Kidney (tissue), 13 donors: ENCODE measurements at regions not wholly inside any gene's neighbourhood (a gene's known extent, or its start where the extent isn't known, plus 50 kb on each side); places are given as distances from the start of the nearest gene placed in this dataset.

ENCODE experiments used
- DNase-seq, 5 donors: peaks; one replicate each; pipeline ENCODE4 v3.0.0-alpha.2; 2013 to 2020
- FAIRE-seq: peaks from 2 replicates; lab custom pipeline; 2012; peaks lifted over from hg19 to GRCh38; lab: Jason Lieb, UNC
- H3K27ac ChIP-seq, 2 donors: one replicate each; pipeline ENCODE4 v1.7.0; 2013; ENCODE audit warnings: low read depth in 2 of 2, low read length in 2 of 2, inconsistent platforms in 1 of 2
- H3K27me3 ChIP-seq: one replicate; pipeline ENCODE4 v1.7.1; 2013; ENCODE audit warnings: low read length, inconsistent platforms; ENCODE audit not compliant: control insufficient read depth, insufficient read depth
- H3K36me3 ChIP-seq, 3 donors: one replicate each; pipeline versions ENCODE4 v1.7.0 to v1.7.1; 2013; ENCODE audit warnings: low read length in 3 of 3, control low read depth in 1 of 3, inconsistent platforms in 1 of 3; ENCODE audit not compliant: insufficient read depth in 3 of 3, control insufficient read depth in 2 of 3
- H3K4me1 ChIP-seq, 3 donors: one replicate each; pipeline versions ENCODE4 v1.7.0 to v1.7.1; 2013; ENCODE audit warnings: low read length in 3 of 3, inconsistent platforms in 1 of 3, low read depth in 1 of 3; ENCODE audit not compliant: control insufficient read depth in 2 of 3, insufficient read depth in 2 of 3
- H3K4me3 ChIP-seq, 3 donors: one replicate each; pipeline versions ENCODE4 v1.7.0 to v1.8.1; 2013; ENCODE audit warnings: low read length in 3 of 3, control low read depth in 1 of 3, inconsistent platforms in 1 of 3
- H3K9ac ChIP-seq, 3 donors: one replicate each; pipeline versions ENCODE4 v1.7.0 to v1.7.1; 2013; ENCODE audit warnings: low read length in 3 of 3, control low read depth in 1 of 3, inconsistent platforms in 1 of 3
- H3K9me3 ChIP-seq, 3 donors: one replicate each; pipeline versions ENCODE4 v1.7.0 to v1.7.1; 2013; ENCODE audit warnings: low read length in 3 of 3, control low read depth in 1 of 3, inconsistent platforms in 1 of 3; ENCODE audit not compliant: control insufficient read depth in 2 of 3, insufficient read depth in 1 of 3
- intact Hi-C: fragments of 100-400 bp; cut with DNase I; formaldehyde crosslinking; loops from one replicate; pipeline ENCODE4 v1.11.1; 2022
- TF ChIP-seq, protein P1 (sequence below): IDR thresholded peaks from 3 replicates; pipeline ENCODE4 v1.5.1; 2012; ENCODE audit warnings: mild to moderate bottlenecking, moderate library complexity, borderline replicate concordance; ENCODE audit not compliant: insufficient read depth; ENCODE audit errors: extremely low read depth
- donor health status: control.
- donor health status: control.
- donor health status: control.
- donor health status: control.
- donor health status: control.
- donor health status: DM: yes; HTN: yes; CAD: no.
- donor health status: Normal renal cell carcinoma (clear cell type).

DNA sequence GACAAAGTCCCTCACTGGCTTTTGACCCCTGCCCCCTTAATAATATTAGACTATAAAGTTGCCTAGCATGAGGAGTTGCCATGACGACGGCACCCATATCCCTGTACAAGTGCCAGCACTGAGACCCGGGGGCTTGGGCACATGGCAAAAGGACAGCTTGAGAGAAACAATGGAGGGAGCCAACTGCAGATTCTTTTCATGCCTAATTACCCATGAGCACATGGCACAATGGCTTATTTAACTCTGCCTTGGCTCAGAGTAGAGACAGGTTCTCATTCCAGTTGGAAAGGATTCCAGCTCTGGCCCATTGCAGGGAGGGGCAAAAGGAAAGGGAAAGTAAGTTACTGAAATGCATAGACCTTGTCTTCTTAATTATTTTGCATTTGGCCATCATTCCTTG is 261.2 kb upstream of the UBASH3B start:
- peaks cover 0 to 4% (median 0%) of the 10 kb centered on the region in 3 donors for H3K9me3 ChIP-seq
- DNase-seq (peak in 2 of 5 donors; percentile 3 to 6), FAIRE-seq (no peak)
- no peak overlapping the region for H3K4me3 ChIP-seq
- no peaks in the 10 kb centered on the region for H3K36me3 ChIP-seq
- TF ChIP-seq, protein P1, sequence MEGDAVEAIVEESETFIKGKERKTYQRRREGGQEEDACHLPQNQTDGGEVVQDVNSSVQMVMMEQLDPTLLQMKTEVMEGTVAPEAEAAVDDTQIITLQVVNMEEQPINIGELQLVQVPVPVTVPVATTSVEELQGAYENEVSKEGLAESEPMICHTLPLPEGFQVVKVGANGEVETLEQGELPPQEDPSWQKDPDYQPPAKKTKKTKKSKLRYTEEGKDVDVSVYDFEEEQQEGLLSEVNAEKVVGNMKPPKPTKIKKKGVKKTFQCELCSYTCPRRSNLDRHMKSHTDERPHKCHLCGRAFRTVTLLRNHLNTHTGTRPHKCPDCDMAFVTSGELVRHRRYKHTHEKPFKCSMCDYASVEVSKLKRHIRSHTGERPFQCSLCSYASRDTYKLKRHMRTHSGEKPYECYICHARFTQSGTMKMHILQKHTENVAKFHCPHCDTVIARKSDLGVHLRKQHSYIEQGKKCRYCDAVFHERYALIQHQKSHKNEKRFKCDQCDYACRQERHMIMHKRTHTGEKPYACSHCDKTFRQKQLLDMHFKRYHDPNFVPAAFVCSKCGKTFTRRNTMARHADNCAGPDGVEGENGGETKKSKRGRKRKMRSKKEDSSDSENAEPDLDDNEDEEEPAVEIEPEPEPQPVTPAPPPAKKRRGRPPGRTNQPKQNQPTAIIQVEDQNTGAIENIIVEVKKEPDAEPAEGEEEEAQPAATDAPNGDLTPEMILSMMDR = no peak
- H3K27me3 ChIP-seq = no peaks in the 10 kb centered on the region
- no peak overlapping the region for H3K9ac ChIP-seq
- H3K27ac ChIP-seq = no peak overlapping the region
- H3K4me1 ChIP-seq = no peaks in the 10 kb centered on the region
- intact Hi-C loops = no loop called here

DNA sequence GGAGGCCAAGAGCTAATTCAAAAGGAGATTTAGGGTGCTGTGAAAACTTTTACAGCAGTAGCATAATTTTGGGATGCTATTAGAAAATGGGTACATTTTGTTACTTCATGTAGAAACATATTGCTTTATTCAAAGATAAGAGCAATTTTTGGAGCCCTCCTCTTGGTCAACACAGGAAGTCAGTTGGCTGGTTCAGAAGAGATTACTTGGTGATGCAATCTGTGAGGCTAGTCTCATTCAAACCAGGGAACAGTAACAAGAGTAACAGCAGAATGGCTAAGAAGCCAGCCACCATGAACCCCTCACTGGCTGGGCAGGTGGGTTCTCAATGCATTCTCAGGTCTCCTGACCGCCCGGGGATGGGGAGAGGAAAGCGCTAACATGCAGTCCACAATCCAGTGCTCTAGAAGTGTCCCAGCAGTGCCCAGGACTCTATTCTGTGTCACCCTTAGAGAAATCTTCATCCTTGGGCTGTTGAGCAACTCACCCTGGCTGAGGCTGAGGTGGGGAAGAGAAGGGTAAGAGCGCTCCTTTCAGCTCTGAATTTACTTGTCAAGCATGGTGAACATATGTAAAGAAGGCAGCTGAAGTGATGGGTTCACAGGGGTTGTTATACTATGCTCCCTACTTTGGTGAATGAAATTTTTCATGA is 262.2 kb upstream of the UBASH3B start:
- DNase-seq (no peak), FAIRE-seq (no peak)
- intact Hi-C loops = no loop called here
- peaks cover 0 to 4% (median 0%) of the 10 kb centered on the region in 3 donors for H3K9me3 ChIP-seq
- H3K9ac ChIP-seq = no peak overlapping the region
- no peaks in the 10 kb centered on the region for H3K36me3 ChIP-seq
- TF ChIP-seq, protein P1 = no peak
- H3K4me1 ChIP-seq = no peaks in the 10 kb centered on the region
- no peak overlapping the region for H3K4me3 ChIP-seq
- H3K27ac ChIP-seq = no peak overlapping the region
- no peaks in the 10 kb centered on the region for H3K27me3 ChIP-seq

DNA sequence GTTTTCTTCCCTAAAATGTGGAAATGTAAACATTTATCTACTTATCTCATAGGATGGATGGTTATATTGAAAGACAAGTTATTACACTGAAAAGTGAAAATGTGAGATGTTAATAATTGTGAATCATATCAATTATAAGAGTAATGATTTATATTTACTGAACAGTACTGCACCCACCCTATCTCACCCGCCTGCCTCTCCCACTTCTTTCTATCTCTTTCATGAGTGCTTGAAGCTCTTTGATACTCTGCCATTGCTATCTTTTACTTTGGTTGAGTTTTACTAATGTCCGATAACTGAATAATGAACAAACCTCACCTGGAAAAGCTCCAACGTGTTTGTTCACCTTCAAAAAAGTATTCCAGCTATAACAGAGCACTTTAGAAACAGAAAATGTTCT is 263.0 kb upstream of the UBASH3B start:
- H3K36me3 ChIP-seq = no peaks in the 10 kb centered on the region
- no peak for DNase-seq
- peaks cover 0 to 4% (median 0%) of the 10 kb centered on the region in 3 donors for H3K9me3 ChIP-seq
- no peaks in the 10 kb centered on the region for H3K4me1 ChIP-seq
- no peak overlapping the region for H3K27ac ChIP-seq
- TF ChIP-seq, protein P1 = no peak
- no peak overlapping the region for H3K9ac ChIP-seq
- no peak overlapping the region for H3K4me3 ChIP-seq
- intact Hi-C loops = no loop called here
- no peaks in the 10 kb centered on the region for H3K27me3 ChIP-seq
- FAIRE-seq = no peak

DNA sequence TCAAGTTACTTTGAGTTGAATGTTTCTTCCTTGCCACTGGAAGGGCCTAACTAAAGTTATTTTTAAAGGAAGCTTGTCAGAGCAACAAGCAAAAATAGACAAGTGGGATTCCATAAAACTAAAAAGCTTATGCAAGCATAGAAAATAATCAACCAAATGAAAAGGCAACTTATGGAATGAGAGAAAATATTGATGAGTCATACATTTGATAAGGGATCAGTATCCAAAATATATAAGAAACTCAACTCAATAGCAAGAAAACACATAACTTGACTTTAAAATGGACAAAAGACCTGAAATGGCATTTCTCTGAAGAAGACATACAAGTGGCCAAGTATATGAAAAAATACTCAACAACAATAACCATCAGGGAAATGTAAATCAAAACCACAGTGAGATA is 264.5 kb upstream of the UBASH3B start:
- H3K4me1 ChIP-seq = no peaks in the 10 kb centered on the region
- FAIRE-seq (no peak), DNase-seq (no peak)
- H3K27ac ChIP-seq = no peak overlapping the region
- H3K27me3 ChIP-seq = no peaks in the 10 kb centered on the region
- H3K4me3 ChIP-seq = no peak overlapping the region
- H3K9ac ChIP-seq = no peak overlapping the region
- H3K36me3 ChIP-seq = no peaks in the 10 kb centered on the region
- intact Hi-C loops = no loop called here
- peaks cover 0 to 4% (median 0%) of the 10 kb centered on the region in 3 donors for H3K9me3 ChIP-seq
- TF ChIP-seq, protein P1 = no peak
